ENCODE measurements at regions not wholly inside any gene's neighbourhood (a gene's known extent, or its start where the extent isn't known, plus 50 kb on each side); places are given as distances from the start of the nearest gene placed in this dataset.

DNA sequence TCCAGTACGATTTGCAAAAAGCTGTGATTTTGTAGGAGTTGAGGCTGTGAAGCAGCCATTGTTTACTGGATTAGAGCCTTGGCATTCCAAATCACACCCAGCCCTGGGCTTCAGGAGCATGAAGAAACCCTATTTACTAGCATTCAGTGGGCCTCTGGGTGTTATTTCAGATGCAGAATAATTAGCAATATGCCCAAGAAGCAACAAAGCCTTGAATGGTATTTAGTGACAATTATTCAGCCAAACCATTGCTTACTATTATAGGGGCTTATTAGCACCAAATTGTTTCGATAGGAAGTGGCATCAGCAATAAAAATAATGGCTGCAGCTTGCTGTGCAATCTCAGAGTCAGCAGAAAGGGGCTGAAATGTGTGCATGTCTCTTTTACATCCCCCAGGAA, 166.6 kb upstream of the SHISA6 start:
- Mint-ChIP-seq H3K27ac (no peak overlapping the region), H3K27me3 (ENCODE audit: low read depth) (no peaks in the 10 kb centered on the region), H3K36me3 (ENCODE audit: low read depth) (no peaks in the 10 kb centered on the region), H3K4me3 (no peak overlapping the region), H3K9me3 (peaks cover 18% of the 10 kb centered on the region), H3K4me1 (no peaks in the 10 kb centered on the region)
- TF ChIP-seq, protein P1, sequence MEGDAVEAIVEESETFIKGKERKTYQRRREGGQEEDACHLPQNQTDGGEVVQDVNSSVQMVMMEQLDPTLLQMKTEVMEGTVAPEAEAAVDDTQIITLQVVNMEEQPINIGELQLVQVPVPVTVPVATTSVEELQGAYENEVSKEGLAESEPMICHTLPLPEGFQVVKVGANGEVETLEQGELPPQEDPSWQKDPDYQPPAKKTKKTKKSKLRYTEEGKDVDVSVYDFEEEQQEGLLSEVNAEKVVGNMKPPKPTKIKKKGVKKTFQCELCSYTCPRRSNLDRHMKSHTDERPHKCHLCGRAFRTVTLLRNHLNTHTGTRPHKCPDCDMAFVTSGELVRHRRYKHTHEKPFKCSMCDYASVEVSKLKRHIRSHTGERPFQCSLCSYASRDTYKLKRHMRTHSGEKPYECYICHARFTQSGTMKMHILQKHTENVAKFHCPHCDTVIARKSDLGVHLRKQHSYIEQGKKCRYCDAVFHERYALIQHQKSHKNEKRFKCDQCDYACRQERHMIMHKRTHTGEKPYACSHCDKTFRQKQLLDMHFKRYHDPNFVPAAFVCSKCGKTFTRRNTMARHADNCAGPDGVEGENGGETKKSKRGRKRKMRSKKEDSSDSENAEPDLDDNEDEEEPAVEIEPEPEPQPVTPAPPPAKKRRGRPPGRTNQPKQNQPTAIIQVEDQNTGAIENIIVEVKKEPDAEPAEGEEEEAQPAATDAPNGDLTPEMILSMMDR (IDR thresholded peaks at IDR 0.05; ENCODE audit: unreplicated experiment in 3 of 3): no peak

DNA sequence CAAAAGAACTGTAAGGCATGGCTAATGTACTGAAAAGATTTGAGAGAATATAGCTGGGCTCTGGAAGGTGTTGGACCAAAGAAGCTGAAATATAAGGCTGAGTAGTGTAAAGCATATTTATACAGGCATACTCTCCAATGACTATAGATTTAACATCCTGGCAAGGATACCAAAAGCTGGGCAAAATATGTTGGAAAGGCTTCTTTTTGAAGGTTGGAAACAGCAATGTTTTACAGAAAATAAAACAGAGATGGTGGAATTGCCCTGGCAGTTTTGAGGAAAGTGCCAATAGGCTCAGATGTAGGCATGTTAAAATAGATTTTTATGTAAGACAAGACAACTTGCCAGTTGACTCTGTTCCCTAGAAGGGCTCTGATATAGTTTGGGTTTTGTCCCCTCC, 184.1 kb upstream of the SHISA6 start:
- no peaks in the 10 kb centered on the region for H3K36me3 Mint-ChIP-seq (ENCODE audit: low read depth)
- no peak overlapping the region for H3K4me3 Mint-ChIP-seq
- TF ChIP-seq, protein P1 (IDR thresholded peaks at IDR 0.05; ENCODE audit: unreplicated experiment in 3 of 3): no peak
- H3K4me1 Mint-ChIP-seq: no peaks in the 10 kb centered on the region
- no peak overlapping the region for H3K27ac Mint-ChIP-seq
- H3K27me3 Mint-ChIP-seq (ENCODE audit: low read depth): peaks cover 15% of the 10 kb centered on the region
- H3K9me3 Mint-ChIP-seq: peaks cover 10% of the 10 kb centered on the region

DNA sequence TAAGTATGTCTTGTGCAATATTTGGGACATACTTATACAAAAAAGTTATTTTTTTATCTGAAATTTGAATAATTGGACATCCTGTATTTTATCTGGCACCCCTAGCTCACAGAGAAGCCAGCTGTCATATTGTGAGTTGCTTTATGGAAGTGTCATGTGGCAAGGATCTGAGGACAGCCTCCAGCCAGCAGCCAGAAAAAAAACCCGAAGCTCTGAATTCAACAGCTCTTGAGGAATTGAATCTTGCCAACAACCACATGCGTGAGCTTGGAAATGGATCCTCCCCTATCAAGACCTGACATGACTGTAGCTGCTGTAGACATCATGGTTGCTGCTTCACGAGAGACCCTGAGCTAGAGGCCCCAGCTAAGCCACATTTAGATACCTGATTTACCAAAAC, 187.2 kb upstream of the SHISA6 start:
- Mint-ChIP-seq H3K27me3 (ENCODE audit: low read depth) (peaks cover 12% of the 10 kb centered on the region), H3K36me3 (ENCODE audit: low read depth) (no peaks in the 10 kb centered on the region), H3K4me1 (no peaks in the 10 kb centered on the region), H3K9me3 (peaks cover 5% of the 10 kb centered on the region), H3K4me3 (no peak overlapping the region), H3K27ac (no peak overlapping the region)
- TF ChIP-seq, protein P1 (IDR thresholded peaks at IDR 0.05; ENCODE audit: unreplicated experiment in 3 of 3): no peak

DNA sequence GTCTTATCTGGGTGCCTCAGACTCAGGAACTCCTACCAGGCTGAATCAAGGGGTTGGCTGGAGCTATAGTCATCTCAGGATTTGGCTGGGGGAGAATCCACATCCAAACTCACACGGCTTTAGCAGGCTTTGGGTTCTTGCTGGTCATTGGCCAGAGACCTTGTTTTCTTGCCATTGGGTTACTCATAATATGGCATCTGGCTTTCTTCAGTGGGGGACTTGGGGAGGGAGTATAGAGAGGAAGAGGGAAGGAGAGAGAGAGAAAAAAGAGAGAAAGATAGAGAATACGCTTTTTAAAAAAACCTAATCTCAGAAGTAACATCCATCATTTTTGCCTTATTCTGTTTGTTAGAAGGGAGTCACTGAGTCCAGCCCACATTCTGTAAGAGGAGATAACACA, 191.5 kb upstream of the SHISA6 start:
- Mint-ChIP-seq H3K4me3 (no peak overlapping the region), H3K4me1 (no peaks in the 10 kb centered on the region), H3K9me3 (no peaks in the 10 kb centered on the region), H3K36me3 (ENCODE audit: low read depth) (no peaks in the 10 kb centered on the region), H3K27ac (no peak overlapping the region), H3K27me3 (ENCODE audit: low read depth) (peaks cover 7% of the 10 kb centered on the region)
- TF ChIP-seq, protein P1 (IDR thresholded peaks at IDR 0.05; ENCODE audit: unreplicated experiment in 3 of 3): no peak

DNA sequence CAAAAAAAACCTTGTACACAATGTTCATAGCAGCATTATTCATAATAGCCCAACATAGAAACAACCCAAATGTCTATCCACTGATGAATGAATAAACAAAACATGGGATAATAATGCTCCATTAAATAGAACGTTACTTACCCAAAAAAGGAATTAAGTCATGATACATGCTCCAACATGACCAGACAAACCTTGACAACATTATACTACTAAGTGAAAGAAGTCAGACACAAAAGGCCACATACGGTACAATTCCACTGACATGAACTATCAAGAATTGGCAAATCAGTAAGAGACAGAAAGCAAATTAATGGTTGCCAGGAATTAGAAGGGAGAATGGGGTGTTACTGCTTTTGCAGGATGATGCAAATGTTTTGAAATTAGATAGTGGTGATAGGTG, 193.8 kb upstream of the SHISA6 start:
- TF ChIP-seq, protein P1 (IDR thresholded peaks at IDR 0.05; ENCODE audit: unreplicated experiment in 3 of 3): no peak
- H3K9me3 Mint-ChIP-seq: no peaks in the 10 kb centered on the region
- peaks cover 7% of the 10 kb centered on the region for H3K27me3 Mint-ChIP-seq (ENCODE audit: low read depth)
- no peaks in the 10 kb centered on the region for H3K4me1 Mint-ChIP-seq
- H3K4me3 Mint-ChIP-seq: no peak overlapping the region
- H3K36me3 Mint-ChIP-seq (ENCODE audit: low read depth): no peaks in the 10 kb centered on the region
- H3K27ac Mint-ChIP-seq: no peak overlapping the region

DNA sequence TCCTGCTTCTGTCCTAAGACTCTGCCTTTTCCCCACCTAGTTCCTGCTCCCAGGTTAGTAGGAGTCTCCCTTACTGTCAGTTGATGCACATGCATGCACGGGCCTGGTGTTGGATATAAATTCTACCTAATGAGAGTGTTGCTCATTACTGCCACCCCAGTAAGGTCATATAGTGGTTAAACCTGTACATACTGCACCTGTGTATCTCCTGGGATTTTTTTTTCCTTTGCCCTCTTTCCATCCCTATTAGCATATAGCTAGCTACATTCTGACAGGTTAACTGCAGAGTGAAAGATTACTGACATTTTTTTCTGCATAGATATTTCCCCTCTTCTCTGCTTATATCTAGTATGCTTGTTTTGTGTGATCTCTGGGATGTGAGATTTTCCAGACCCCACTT, 201.5 kb upstream of the PIRT start:
- H3K9me3 Mint-ChIP-seq: peaks cover 18% of the 10 kb centered on the region
- no peak overlapping the region for H3K4me3 Mint-ChIP-seq
- H3K4me1 Mint-ChIP-seq: no peaks in the 10 kb centered on the region
- no peaks in the 10 kb centered on the region for H3K36me3 Mint-ChIP-seq (ENCODE audit: low read depth)
- H3K27ac Mint-ChIP-seq: no peak overlapping the region
- TF ChIP-seq, protein P1 (IDR thresholded peaks at IDR 0.05; ENCODE audit: unreplicated experiment in 3 of 3): no peak
- no peaks in the 10 kb centered on the region for H3K27me3 Mint-ChIP-seq (ENCODE audit: low read depth)
